ENCODE measurements at regions not wholly inside any gene's neighbourhood (a gene's known extent, or its start where the extent isn't known, plus 50 kb on each side); places are given as distances from the start of the nearest gene placed in this dataset.

DNA sequence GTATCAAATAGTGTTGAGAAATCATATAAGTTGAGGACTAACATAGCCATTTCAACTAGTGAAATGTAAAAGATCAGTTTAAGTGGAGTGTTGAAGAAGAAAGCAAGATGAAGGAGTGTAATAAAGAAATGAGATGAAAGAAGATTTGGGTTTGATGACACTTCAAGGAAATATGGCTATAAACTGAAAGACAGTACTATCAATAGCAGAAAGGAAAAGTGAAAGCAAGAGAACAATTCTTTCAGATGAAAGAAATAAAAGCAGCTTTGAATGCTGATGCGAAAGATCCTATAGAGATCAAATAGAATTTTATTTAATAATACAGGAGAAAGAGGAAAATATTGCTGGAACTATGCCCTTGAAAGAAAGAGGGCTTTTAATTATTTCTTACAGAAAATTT is 92.8 kb upstream of the PRSS16 start:
- Histone ChIP-seq H3K4me1 (ENCODE audit: insufficient read depth, low read length) (peaks cover 5% of the 10 kb centered on the region), H3K4me3 (ENCODE audit: insufficient read depth, low read depth, low read length) (no peak overlapping the region), H2AFZ (ENCODE audit: low read depth, low read length) (no peak overlapping the region), H3K27me3 (ENCODE audit: insufficient read depth, low read length) (no peaks in the 10 kb centered on the region), H3K9ac (ENCODE audit: low read length) (no peak overlapping the region), H3K9me3 (ENCODE audit: insufficient read depth, low read depth, low read length) (no peaks in the 10 kb centered on the region), H3K4me2 (ENCODE audit: low read length) (no peak overlapping the region), H4K20me1 (ENCODE audit: insufficient read depth, low read length) (no peaks in the 10 kb centered on the region), H3K79me2 (ENCODE audit: insufficient read depth, low read length) (no peaks in the 10 kb centered on the region), H3K36me3 (ENCODE audit: insufficient read depth, low read length) (no peaks in the 10 kb centered on the region), H3K27ac (ENCODE audit: low read depth, low read length) (no peak overlapping the region)
- FAIRE-seq, result no peak
- Mint-ChIP-seq H3K27me3 (ENCODE audit: low read depth, unreplicated experiment) (peaks cover 7% of the 10 kb centered on the region), H3K27ac (ENCODE audit: unreplicated experiment) (no peak overlapping the region), H3K9me3 (ENCODE audit: unreplicated experiment) (no peaks in the 10 kb centered on the region), H3K36me3 (ENCODE audit: low read depth, unreplicated experiment) (no peaks in the 10 kb centered on the region), H3K4me1 (ENCODE audit: low read depth, unreplicated experiment) (no peaks in the 10 kb centered on the region), H3K4me3 (ENCODE audit: unreplicated experiment) (no peak overlapping the region)
- no peak for DNase-seq (ENCODE audit: low read depth)
- TF ChIP-seq, protein P1, sequence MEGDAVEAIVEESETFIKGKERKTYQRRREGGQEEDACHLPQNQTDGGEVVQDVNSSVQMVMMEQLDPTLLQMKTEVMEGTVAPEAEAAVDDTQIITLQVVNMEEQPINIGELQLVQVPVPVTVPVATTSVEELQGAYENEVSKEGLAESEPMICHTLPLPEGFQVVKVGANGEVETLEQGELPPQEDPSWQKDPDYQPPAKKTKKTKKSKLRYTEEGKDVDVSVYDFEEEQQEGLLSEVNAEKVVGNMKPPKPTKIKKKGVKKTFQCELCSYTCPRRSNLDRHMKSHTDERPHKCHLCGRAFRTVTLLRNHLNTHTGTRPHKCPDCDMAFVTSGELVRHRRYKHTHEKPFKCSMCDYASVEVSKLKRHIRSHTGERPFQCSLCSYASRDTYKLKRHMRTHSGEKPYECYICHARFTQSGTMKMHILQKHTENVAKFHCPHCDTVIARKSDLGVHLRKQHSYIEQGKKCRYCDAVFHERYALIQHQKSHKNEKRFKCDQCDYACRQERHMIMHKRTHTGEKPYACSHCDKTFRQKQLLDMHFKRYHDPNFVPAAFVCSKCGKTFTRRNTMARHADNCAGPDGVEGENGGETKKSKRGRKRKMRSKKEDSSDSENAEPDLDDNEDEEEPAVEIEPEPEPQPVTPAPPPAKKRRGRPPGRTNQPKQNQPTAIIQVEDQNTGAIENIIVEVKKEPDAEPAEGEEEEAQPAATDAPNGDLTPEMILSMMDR (IDR thresholded peaks at IDR 0.05; ENCODE audit: insufficient read depth, low read depth, low read length), result no peak
- TF ChIP-seq EZH2 (IDR thresholded peaks at IDR 0.05; ENCODE audit: insufficient read depth, low read length), result no peak

DNA sequence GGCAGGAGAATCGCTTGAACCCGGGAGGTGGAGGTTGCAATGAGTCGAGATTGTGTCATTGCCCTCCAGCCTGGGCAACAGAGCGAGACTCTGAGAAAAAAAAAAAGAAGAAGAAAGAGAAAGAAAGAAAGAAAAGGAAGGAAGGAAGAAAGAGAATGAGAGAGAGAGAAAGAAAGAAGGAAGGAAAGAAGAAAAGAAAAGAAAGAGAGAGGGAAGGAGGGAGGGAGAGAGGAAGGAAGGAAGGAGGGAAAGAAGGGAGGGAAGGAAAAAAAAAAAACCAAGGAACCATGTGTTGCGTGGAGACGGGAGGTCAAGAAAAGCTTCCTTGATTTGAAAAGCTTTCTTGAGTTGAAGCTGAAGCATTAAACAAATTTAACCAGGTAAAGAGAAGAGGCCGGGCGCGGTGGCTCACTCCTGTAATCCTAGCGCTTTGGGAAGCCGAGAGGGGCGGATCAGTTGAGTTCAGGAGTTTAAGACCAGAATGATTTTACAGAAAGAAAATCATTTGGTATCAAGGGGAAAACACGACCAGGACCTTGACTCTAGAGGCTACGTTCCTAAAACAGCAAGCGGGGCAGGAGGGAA is 90.5 kb upstream of the PRSS16 start:
- Histone ChIP-seq H3K4me1 (ENCODE audit: insufficient read depth, low read length) (peaks cover 5% of the 10 kb centered on the region), H3K27me3 (ENCODE audit: insufficient read depth, low read length) (peaks cover 4% of the 10 kb centered on the region), H4K20me1 (ENCODE audit: insufficient read depth, low read length) (no peaks in the 10 kb centered on the region), H3K4me3 (ENCODE audit: insufficient read depth, low read depth, low read length) (peak overlapping the region; percentile 66), H2AFZ (ENCODE audit: low read depth, low read length) (peak overlapping the region; percentile 61), H3K9ac (ENCODE audit: low read length) (peak overlapping the region; percentile 40), H3K27ac (ENCODE audit: low read depth, low read length) (no peak overlapping the region), H3K36me3 (ENCODE audit: insufficient read depth, low read length) (no peaks in the 10 kb centered on the region), H3K9me3 (ENCODE audit: insufficient read depth, low read depth, low read length) (no peaks in the 10 kb centered on the region), H3K4me2 (ENCODE audit: low read length) (peak overlapping the region; percentile 90), H3K79me2 (ENCODE audit: insufficient read depth, low read length) (no peaks in the 10 kb centered on the region)
- H3K4me3 Mint-ChIP-seq (ENCODE audit: unreplicated experiment), result peak overlapping the region; percentile 76
- FAIRE-seq (no peak), DNase-seq (ENCODE audit: low read depth) (no peak)
- peak overlapping the region; percentile 51 for H3K27ac Mint-ChIP-seq (ENCODE audit: unreplicated experiment)
- no peaks in the 10 kb centered on the region for H3K36me3 Mint-ChIP-seq (ENCODE audit: low read depth, unreplicated experiment)
- H3K4me1 Mint-ChIP-seq (ENCODE audit: low read depth, unreplicated experiment), result no peaks in the 10 kb centered on the region
- TF ChIP-seq, protein P1 (IDR thresholded peaks at IDR 0.05; ENCODE audit: insufficient read depth, low read depth, low read length), result no peak
- peaks cover 7% of the 10 kb centered on the region for H3K27me3 Mint-ChIP-seq (ENCODE audit: low read depth, unreplicated experiment)
- H3K9me3 Mint-ChIP-seq (ENCODE audit: unreplicated experiment), result no peaks in the 10 kb centered on the region

DNA sequence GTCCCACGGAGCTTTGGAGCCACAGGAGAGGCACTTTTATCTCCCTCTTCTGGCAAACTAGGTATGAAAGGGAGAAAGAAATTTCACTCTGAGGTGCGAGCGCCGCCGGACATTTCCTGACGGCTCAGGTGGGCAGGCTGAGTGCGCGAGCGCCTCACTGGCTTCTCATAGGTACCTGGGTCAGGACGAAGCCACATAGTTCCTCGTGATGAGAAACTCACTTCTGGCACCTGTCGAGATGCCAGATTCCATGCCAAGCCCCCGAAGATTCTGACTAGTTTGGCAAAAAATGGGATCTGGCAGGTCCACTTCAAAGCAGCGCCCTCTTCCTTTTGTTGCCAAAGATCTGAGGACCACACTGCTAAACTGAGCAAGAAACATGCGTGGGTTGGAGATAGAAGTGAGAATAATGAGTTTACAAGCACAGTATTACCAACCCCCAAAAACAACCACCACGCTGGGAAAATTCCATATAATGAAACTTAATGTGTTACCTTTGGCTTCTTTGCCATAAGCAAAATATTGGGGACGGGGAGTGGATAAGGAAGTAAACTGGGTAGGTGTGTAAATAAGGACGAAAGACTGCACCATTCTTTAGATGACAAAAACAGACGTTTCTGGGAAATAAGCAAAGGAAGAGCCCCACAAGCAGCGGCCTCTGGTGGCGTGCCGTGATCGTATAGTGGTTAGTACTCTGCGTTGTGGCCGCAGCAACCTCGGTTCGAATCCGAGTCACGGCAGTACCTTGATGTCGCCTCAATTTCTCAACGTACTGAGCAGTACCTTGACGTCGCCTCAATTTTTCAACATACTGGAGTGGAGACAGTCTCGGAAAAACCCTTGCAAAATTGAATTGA is 89.8 kb upstream of the PRSS16 start:
- Histone ChIP-seq H3K27me3 (ENCODE audit: insufficient read depth, low read length) (peaks cover 4% of the 10 kb centered on the region), H3K27ac (ENCODE audit: low read depth, low read length) (no peak overlapping the region), H3K4me2 (ENCODE audit: low read length) (peak overlapping the region; percentile 90), H3K4me1 (ENCODE audit: insufficient read depth, low read length) (peaks cover 5% of the 10 kb centered on the region), H3K9ac (ENCODE audit: low read length) (peak overlapping the region; percentile 40), H3K9me3 (ENCODE audit: insufficient read depth, low read depth, low read length) (no peaks in the 10 kb centered on the region), H4K20me1 (ENCODE audit: insufficient read depth, low read length) (no peaks in the 10 kb centered on the region), H2AFZ (ENCODE audit: low read depth, low read length) (peak overlapping the region; percentile 61), H3K4me3 (ENCODE audit: insufficient read depth, low read depth, low read length) (peak overlapping the region; percentile 66), H3K36me3 (ENCODE audit: insufficient read depth, low read length) (no peaks in the 10 kb centered on the region), H3K79me2 (ENCODE audit: insufficient read depth, low read length) (no peaks in the 10 kb centered on the region)
- H3K27me3 Mint-ChIP-seq (ENCODE audit: low read depth, unreplicated experiment), result peaks cover 7% of the 10 kb centered on the region
- FAIRE-seq (no peak), DNase-seq (ENCODE audit: low read depth) (peak; percentile 56)
- H3K9me3 Mint-ChIP-seq (ENCODE audit: unreplicated experiment), result no peaks in the 10 kb centered on the region
- TF ChIP-seq, protein P1 (IDR thresholded peaks at IDR 0.05; ENCODE audit: insufficient read depth, low read depth, low read length), result peak; percentile 37
- TF ChIP-seq EZH2 (IDR thresholded peaks at IDR 0.05; ENCODE audit: insufficient read depth, low read length), result no peak
- H3K4me3 Mint-ChIP-seq (ENCODE audit: unreplicated experiment), result peak overlapping the region; percentile 76
- peak overlapping the region; percentile 51 for H3K27ac Mint-ChIP-seq (ENCODE audit: unreplicated experiment)
- no peaks in the 10 kb centered on the region for H3K36me3 Mint-ChIP-seq (ENCODE audit: low read depth, unreplicated experiment)
- H3K4me1 Mint-ChIP-seq (ENCODE audit: low read depth, unreplicated experiment), result no peaks in the 10 kb centered on the region

Measured in astrocyte (in vitro differentiated cells and primary cell).